ENCODE measurements at regions not wholly inside any gene's neighbourhood (a gene's known extent, or its start where the extent isn't known, plus 50 kb on each side); places are given as distances from the start of the nearest gene placed in this dataset.

- no peaks in the 10 kb centered on the region for H3K9me3 ChIP-seq (ENCODE audit: low read depth, low read length)
- H3K4me3 ChIP-seq (ENCODE audit: low read length) = no peak overlapping the region
- no peaks in the 10 kb centered on the region for H3K27me3 ChIP-seq (ENCODE audit: insufficient read depth, low read length)
- H3K4me1 ChIP-seq (ENCODE audit: insufficient read depth, low read length) = peaks cover 10% of the 10 kb centered on the region
These were observed 60.3 kb downstream of the EOMES start for GRCh38 chr3:27661797-27662196.

GRCh38 chr3:27659279-27660021, 62.7 kb downstream of the EOMES start:
- no peaks in the 10 kb centered on the region for H3K9me3 ChIP-seq (ENCODE audit: low read depth, low read length)
- H3K4me3 ChIP-seq (ENCODE audit: low read length) = no peak overlapping the region
- H3K27me3 ChIP-seq (ENCODE audit: insufficient read depth, low read length) = no peaks in the 10 kb centered on the region
- no peaks in the 10 kb centered on the region for H3K4me1 ChIP-seq (ENCODE audit: insufficient read depth, low read length)

- Histone ChIP-seq H3K9me3 (ENCODE audit: low read depth, low read length) (no peaks in the 10 kb centered on the region), H3K4me3 (ENCODE audit: low read length) (no peak overlapping the region), H3K4me1 (ENCODE audit: insufficient read depth, low read length) (no peaks in the 10 kb centered on the region), H3K27me3 (ENCODE audit: insufficient read depth, low read length) (no peaks in the 10 kb centered on the region)
These were observed 63.4 kb downstream of the EOMES start for GRCh38 chr3:27658741-27659140.

DNA sequence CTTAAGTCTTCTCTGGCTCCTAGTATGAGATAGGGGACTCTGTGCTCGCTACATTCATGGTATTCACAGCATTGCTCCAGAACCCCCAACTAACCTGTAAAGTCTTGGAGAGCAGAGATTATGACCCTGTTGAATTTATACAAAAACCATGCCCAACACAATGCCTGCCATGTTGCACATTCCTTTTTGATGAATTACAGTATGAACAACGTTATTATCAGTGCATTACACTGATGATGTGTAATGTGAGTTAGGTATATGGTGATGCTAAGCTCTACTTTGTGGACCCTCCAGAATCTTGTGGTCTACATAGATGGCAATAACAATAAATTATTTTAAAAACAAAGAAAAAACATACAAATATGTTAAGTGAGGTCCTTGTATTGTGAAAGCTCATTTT, 64.3 kb downstream of the EOMES start:
- Histone ChIP-seq H3K27me3 (ENCODE audit: insufficient read depth, low read length) (no peaks in the 10 kb centered on the region), H3K9me3 (ENCODE audit: low read depth, low read length) (no peaks in the 10 kb centered on the region), H3K4me1 (ENCODE audit: insufficient read depth, low read length) (no peaks in the 10 kb centered on the region), H3K4me3 (ENCODE audit: low read length) (no peak overlapping the region)

DNA sequence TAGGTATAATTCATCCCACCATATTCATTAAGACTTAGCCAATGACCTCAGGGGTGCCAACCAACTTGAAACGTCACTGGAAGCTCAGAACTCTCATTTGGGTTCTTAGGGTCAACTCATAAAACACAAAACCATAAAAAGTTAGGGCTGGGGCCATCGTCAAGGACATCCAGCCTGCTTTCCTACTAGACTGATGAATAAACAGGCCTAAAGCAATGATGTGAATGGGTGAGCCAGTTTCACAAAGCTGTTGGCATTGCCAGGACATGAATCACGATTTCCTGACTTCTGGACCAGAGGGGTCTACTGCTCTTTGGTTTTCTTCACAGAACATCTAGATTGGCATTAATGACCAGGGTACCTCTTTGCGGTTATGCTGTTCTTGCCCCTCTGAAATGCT, 64.7 kb downstream of the EOMES start:
- H3K9me3 ChIP-seq (ENCODE audit: low read depth, low read length) = no peaks in the 10 kb centered on the region
- H3K4me3 ChIP-seq (ENCODE audit: low read length) = no peak overlapping the region
- no peaks in the 10 kb centered on the region for H3K27me3 ChIP-seq (ENCODE audit: insufficient read depth, low read length)
- H3K4me1 ChIP-seq (ENCODE audit: insufficient read depth, low read length) = no peaks in the 10 kb centered on the region

GRCh38 chr3:27656790-27657189, 65.3 kb downstream of the EOMES start:
- no peaks in the 10 kb centered on the region for H3K9me3 ChIP-seq (ENCODE audit: low read depth, low read length)
- no peaks in the 10 kb centered on the region for H3K4me1 ChIP-seq (ENCODE audit: insufficient read depth, low read length)
- H3K27me3 ChIP-seq (ENCODE audit: insufficient read depth, low read length) = no peaks in the 10 kb centered on the region
- no peak overlapping the region for H3K4me3 ChIP-seq (ENCODE audit: low read length)

- Histone ChIP-seq H3K27me3 (ENCODE audit: insufficient read depth, low read length) (no peaks in the 10 kb centered on the region), H3K4me3 (ENCODE audit: low read length) (no peak overlapping the region), H3K4me1 (ENCODE audit: insufficient read depth, low read length) (no peaks in the 10 kb centered on the region), H3K9me3 (ENCODE audit: low read depth, low read length) (no peaks in the 10 kb centered on the region)
These were observed 66.6 kb downstream of the EOMES start for GRCh38 chr3:27655547-27655946.

DNA sequence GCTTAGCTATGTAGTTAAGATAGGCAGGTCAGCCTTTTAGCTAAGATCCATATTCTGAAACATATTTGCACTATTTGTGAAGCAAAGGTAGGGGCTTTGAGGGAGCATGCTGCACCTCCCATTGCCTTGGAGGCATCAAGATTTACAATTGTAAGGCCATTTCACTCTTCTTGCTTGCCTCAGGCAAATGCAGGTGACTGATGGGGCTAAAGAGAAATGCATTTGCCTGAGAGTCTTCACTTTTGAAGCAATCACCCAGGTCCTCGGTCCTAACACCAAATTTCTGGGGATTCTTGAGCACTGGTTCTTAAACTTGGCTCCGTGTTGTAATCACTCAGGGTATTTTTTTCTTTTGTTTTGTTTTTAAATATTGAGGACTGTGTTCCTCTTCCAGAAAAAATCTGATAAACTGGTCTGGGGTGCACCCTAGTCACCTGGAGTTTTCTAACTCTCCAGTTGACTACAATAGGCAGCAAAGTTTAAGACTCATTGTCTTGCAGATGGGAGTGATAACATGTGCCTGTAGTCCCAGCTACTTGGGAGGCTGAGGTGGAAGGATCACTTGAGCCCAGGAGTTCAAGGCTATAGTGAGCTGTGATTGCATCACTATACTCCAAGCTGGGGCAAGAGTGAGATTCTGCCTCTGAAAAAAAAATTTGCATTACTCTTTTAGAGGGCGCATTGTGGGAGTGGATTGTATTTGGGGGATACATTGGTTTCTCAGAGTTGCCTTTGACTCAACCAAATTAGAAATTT, 68.1 kb downstream of the EOMES start:
- H3K4me1 ChIP-seq (ENCODE audit: insufficient read depth, low read length) = no peaks in the 10 kb centered on the region
- no peak overlapping the region for H3K4me3 ChIP-seq (ENCODE audit: low read length)
- no peaks in the 10 kb centered on the region for H3K9me3 ChIP-seq (ENCODE audit: low read depth, low read length)
- H3K27me3 ChIP-seq (ENCODE audit: insufficient read depth, low read length) = no peaks in the 10 kb centered on the region

- no peaks in the 10 kb centered on the region for H3K27me3 ChIP-seq (ENCODE audit: insufficient read depth, low read length)
- no peaks in the 10 kb centered on the region for H3K4me1 ChIP-seq (ENCODE audit: insufficient read depth, low read length)
- H3K9me3 ChIP-seq (ENCODE audit: low read depth, low read length) = no peaks in the 10 kb centered on the region
- no peak overlapping the region for H3K4me3 ChIP-seq (ENCODE audit: low read length)
These were observed 72.8 kb downstream of the EOMES start for GRCh38 chr3:27649277-27649676.

DNA sequence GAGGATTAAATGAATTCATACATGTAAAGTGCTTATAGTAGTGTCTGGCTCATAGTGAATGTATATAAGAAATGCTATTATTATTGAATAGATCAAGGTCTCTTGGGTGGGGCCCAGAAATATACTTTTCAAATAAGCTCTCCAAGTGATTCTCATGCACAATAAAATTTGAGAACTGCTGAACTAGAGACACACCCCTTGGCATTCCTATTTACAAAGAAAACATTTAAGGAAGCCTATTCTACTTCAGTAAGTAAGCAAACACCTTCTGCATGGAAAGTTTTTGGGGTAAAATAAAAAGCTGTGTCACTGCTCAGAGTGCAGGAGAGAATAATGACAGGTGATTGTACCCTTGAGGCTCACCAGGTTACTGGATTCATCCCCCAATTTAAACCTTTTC, 75.2 kb downstream of the EOMES start:
- H3K4me3 ChIP-seq (ENCODE audit: low read length) = no peak overlapping the region
- H3K27me3 ChIP-seq (ENCODE audit: insufficient read depth, low read length) = no peaks in the 10 kb centered on the region
- no peaks in the 10 kb centered on the region for H3K4me1 ChIP-seq (ENCODE audit: insufficient read depth, low read length)
- H3K9me3 ChIP-seq (ENCODE audit: low read depth, low read length) = no peaks in the 10 kb centered on the region

DNA sequence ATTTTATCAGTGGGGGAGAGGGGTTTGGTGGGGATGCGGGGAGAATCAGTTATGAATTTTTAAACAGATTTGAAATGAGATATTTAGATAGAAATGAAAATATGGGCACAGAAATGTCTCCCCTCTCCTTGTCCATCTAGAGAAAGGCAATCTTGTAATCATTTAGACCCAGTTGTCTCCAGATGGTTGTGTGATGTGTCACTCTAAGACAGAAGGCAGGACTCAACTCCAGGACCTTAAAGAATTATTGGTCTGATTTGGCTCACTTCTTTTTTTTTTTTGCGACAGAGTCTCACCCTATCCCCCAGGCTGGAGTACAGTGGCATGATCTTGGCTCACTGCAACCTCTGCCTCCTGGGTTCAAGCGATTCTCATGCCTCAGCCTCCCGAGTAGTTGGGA, 77.2 kb downstream of the EOMES start:
- H3K27me3 ChIP-seq (ENCODE audit: insufficient read depth, low read length) = no peaks in the 10 kb centered on the region

DNA sequence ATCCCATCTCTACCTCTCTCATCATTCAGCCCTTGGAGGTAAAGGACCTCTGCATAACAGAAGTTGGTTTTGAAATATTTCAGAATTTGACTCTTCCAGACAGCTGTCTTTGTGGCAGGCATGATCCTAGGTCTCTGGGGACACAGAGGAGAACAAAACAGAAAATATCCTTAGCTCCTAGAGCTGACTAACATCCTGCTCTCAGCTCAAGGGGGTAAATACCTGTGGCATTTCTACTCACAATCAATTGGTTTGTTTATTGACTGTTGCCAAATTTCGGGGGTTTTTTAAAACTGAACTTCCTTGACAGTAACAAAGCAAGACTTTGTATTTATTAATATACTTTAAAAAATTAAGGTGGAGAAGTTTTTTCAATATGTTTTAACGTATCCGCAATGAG, 78.8 kb downstream of the EOMES start:
- no peaks in the 10 kb centered on the region for H3K27me3 ChIP-seq (ENCODE audit: insufficient read depth, low read length)
- peaks cover 11% of the 10 kb centered on the region for H3K4me1 ChIP-seq (ENCODE audit: insufficient read depth, low read length)
- H3K4me3 ChIP-seq (ENCODE audit: low read length) = no peak overlapping the region
- no peaks in the 10 kb centered on the region for H3K9me3 ChIP-seq (ENCODE audit: low read depth, low read length)

More for the DNA sequence above, 77.2 kb downstream of the EOMES start:
- Histone ChIP-seq H3K9me3 (ENCODE audit: low read depth, low read length) (no peaks in the 10 kb centered on the region), H3K4me3 (ENCODE audit: low read length) (no peak overlapping the region), H3K4me1 (ENCODE audit: insufficient read depth, low read length) (peaks cover 3% of the 10 kb centered on the region)

- no peak overlapping the region for H3K4me3 ChIP-seq (ENCODE audit: low read length)
- no peaks in the 10 kb centered on the region for H3K27me3 ChIP-seq (ENCODE audit: insufficient read depth, low read length)
- H3K4me1 ChIP-seq (ENCODE audit: insufficient read depth, low read length) = peaks cover 11% of the 10 kb centered on the region
- H3K9me3 ChIP-seq (ENCODE audit: low read depth, low read length) = no peaks in the 10 kb centered on the region
These were observed 79.3 kb downstream of the EOMES start for GRCh38 chr3:27642796-27643195.

- no peaks in the 10 kb centered on the region for H3K27me3 ChIP-seq (ENCODE audit: insufficient read depth, low read length)
- no peaks in the 10 kb centered on the region for H3K9me3 ChIP-seq (ENCODE audit: low read depth, low read length)
- H3K4me3 ChIP-seq (ENCODE audit: low read length) = no peak overlapping the region
- peaks cover 11% of the 10 kb centered on the region for H3K4me1 ChIP-seq (ENCODE audit: insufficient read depth, low read length)
These were observed 80.1 kb downstream of the EOMES start for GRCh38 chr3:27641888-27642601.

- Histone ChIP-seq H3K9me3 (ENCODE audit: low read depth, low read length) (no peaks in the 10 kb centered on the region), H3K27me3 (ENCODE audit: insufficient read depth, low read length) (no peaks in the 10 kb centered on the region), H3K4me1 (ENCODE audit: insufficient read depth, low read length) (peaks cover 11% of the 10 kb centered on the region), H3K4me3 (ENCODE audit: low read length) (no peak overlapping the region)
These were observed 80.8 kb downstream of the EOMES start for GRCh38 chr3:27641271-27641800.
